NB4 (cell line): ENCODE measurements at regions not wholly inside any gene's neighbourhood (a gene's known extent, or its start where the extent isn't known, plus 50 kb on each side); places are given as distances from the start of the nearest gene placed in this dataset.

Experiments
- MYC ChIP-seq: IDR thresholded peaks from 2 replicates; pipeline ENCODE4 v1.6.1; 2011; ENCODE audit warnings: low read depth, low read length
- POLR2A ChIP-seq: IDR thresholded peaks from 2 replicates; pipeline ENCODE4 v1.6.1; 2011; ENCODE audit warnings: mild to moderate bottlenecking; ENCODE audit not compliant: insufficient read length; ENCODE audit errors: extremely low read depth
- TF ChIP-seq, protein P1 (sequence below): IDR thresholded peaks from one replicate; pipeline ENCODE4 v1.5.1; 2012; ENCODE audit warnings: low read depth, low read length
- TF ChIP-seq, protein P2 (sequence below): IDR thresholded peaks from 2 replicates; pipeline ENCODE4 v1.6.1; 2011; ENCODE audit warnings: low read depth, low read length

DNA sequence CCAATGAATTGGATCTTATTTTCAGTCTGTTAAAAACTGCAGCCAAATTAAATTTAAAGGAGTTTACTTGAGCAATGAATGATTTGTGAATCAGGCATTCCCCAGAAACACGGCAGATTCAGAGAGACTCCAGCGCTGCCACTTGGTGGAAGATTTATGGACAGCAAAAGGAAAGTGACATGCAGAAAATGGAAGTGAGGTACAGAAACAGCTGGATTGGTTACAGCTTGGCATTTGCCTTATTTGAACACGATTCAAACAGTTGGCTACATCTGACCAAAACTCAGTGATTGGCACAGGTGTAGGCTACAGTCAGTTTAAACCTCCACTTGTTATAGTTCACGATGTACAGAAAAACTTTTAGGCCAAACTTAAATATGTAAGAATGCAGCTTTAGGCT is 257.6 kb upstream of the IMPG1 start:
- TF ChIP-seq POLR2A (no peak), MYC (no peak)
- TF ChIP-seq, protein P1, sequence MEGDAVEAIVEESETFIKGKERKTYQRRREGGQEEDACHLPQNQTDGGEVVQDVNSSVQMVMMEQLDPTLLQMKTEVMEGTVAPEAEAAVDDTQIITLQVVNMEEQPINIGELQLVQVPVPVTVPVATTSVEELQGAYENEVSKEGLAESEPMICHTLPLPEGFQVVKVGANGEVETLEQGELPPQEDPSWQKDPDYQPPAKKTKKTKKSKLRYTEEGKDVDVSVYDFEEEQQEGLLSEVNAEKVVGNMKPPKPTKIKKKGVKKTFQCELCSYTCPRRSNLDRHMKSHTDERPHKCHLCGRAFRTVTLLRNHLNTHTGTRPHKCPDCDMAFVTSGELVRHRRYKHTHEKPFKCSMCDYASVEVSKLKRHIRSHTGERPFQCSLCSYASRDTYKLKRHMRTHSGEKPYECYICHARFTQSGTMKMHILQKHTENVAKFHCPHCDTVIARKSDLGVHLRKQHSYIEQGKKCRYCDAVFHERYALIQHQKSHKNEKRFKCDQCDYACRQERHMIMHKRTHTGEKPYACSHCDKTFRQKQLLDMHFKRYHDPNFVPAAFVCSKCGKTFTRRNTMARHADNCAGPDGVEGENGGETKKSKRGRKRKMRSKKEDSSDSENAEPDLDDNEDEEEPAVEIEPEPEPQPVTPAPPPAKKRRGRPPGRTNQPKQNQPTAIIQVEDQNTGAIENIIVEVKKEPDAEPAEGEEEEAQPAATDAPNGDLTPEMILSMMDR: no peak
- TF ChIP-seq, protein P2, sequence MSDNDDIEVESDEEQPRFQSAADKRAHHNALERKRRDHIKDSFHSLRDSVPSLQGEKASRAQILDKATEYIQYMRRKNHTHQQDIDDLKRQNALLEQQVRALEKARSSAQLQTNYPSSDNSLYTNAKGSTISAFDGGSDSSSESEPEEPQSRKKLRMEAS: no peak
